Amniotic stem cell (primary cell): ENCODE measurements at regions not wholly inside any gene's neighbourhood (a gene's known extent, or its start where the extent isn't known, plus 50 kb on each side); places are given as distances from the start of the nearest gene placed in this dataset.

Experiments
- DNase-seq: peaks from one replicate; lab custom pipeline; 2025; lab: John Stamatoyannopoulos, UW

DNA sequence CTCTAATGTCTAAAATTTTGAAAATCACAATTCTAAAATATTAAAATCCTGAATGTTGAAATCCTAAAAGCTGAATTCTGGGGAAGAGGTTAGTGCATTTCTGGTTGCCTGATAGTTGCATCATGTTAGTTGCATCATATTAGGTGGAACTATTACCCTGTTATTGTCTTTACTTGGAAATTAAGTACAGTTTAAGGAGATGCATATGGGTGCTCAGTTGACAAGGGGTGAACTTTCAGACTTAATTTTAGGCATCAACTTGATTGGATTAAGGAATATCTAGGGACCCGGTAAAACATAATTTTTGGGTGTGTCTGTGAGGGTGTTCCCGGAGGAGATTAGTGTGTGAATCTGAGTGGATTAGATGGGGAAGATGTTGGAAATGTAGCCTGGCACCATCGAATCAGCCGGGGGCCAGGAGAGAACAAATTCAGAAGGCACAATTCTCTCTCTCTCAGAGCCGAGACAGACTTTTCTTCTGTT lies 409.8 kb downstream of the PLCL1 start:
- DNase-seq: no peak

DNA sequence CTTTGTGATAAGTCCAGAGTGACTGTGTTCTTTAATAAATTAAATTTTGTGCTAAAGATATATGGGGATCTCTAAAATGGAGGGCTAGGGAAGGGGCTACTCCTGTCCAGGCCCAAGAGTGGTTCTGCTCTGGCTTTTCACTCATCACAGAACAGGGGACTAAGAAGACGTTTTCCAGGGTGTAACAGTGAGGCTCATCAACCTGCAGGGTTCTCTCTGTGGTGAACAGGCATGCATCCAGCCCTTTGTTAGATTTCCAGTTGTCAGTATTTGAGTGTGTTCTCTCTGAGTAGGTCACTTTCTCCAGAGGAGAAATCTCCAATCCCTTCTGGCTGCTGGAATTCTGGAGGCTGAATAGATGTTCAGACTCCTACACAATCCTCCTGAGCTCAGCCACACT lies 408.9 kb downstream of the PLCL1 start:
- DNase-seq: no peak

DNA sequence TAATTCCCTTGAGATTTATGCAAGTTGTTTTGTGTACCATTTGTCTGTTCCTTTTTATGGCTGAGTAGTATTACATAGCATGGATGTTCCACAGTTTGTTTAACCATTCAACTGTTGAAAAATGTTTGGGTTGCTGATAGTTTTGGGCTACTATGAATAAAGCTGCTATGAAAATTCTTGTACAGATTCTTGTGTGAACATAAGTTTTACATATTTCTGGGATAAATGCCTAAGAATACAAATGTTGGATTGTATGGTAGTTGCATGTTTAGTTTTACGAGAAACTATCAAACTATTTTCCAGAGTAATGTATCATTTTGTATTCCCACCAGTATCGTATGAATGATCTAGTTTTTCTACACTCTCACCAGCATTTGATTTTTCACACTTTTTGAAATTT lies 407.3 kb downstream of the PLCL1 start:
- no peak for DNase-seq

DNA sequence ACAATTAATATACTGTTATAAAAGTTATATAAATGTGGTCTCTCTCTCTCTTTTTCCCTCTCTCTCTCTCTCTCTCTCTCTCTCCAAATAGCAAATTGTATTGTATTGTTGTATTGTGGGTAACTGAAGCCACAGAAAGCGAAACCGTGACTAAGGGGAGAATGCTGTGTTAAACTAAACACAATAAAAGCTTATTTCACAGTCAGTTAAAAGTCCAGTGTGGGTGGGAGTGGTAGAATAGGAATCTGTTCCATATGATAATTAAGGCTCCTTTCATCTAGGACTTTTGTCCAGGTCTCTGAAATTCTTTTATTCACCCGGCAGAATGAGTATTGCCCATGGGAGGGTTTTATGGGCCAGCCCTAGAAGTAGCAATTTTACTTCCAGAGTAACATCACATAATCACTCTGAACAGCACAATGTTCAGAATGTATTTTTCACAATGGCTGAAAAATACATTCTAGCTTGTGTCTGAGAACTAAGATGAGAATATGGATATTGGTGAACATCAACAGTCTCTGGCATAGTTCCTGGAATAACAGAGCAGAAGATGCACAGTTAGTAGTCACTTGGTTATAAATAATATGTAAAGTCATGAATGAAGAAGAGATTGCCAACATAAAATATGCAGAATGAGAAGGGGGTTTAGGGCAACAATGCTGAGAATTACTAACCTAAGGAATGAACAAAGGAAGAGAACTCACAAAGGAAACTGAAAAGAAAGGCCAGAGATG lies 399.1 kb downstream of the PLCL1 start:
- DNase-seq: no peak
